Central memory CD8-positive, alpha-beta T cell (primary cell): ENCODE measurements at regions not wholly inside any gene's neighbourhood (a gene's known extent, or its start where the extent isn't known, plus 50 kb on each side); places are given as distances from the start of the nearest gene placed in this dataset.

ENCODE experiments used
- ATAC-seq: fragments of 150-1000 bp; cut with Tn5 transposase; replicated peaks from 2 replicates; pipeline ENCODE4 v1.10.0; 2022; ENCODE audit warnings: mild to moderate bottlenecking, moderate FRiP score, moderate number of reproducible peaks; ENCODE audit not compliant: poor library complexity, severe bottlenecking; ENCODE audit errors: extremely low read depth
- DNase-seq, 2 donors: peaks; one replicate each; pipeline ENCODE4 v3.0.0; 2021; ENCODE audit warnings: low spot score in 2 of 2
- H3K27ac Mint-ChIP-seq: one replicate; pipeline ENCODE4 v1.8.0; 2022; ENCODE audit warnings: low read depth, mild to moderate bottlenecking, moderate library complexity, mixed read lengths
- H3K27me3 Mint-ChIP-seq: one replicate; pipeline ENCODE4 v1.8.0; 2022; ENCODE audit warnings: mixed read lengths
- H3K36me3 Mint-ChIP-seq: one replicate; pipeline ENCODE4 v1.8.0; 2022; ENCODE audit warnings: mild to moderate bottlenecking, moderate library complexity, mixed read lengths; ENCODE audit not compliant: insufficient read depth
- H3K4me1 Mint-ChIP-seq: one replicate; pipeline ENCODE4 v1.8.0; 2022; ENCODE audit warnings: mixed read lengths
- H3K4me3 Mint-ChIP-seq: one replicate; pipeline ENCODE4 v1.8.0; 2022; ENCODE audit warnings: mild to moderate bottlenecking, moderate library complexity, mixed read lengths
- H3K9me3 Mint-ChIP-seq: one replicate; pipeline ENCODE4 v1.8.0; 2022; ENCODE audit warnings: mixed read lengths

- H3K36me3 Mint-ChIP-seq = no peaks in the 10 kb centered on the region
- H3K4me3 Mint-ChIP-seq = no peak overlapping the region
- no peak for ATAC-seq
- H3K4me1 Mint-ChIP-seq = no peaks in the 10 kb centered on the region
- no peak overlapping the region for H3K27ac Mint-ChIP-seq
- H3K9me3 Mint-ChIP-seq = no peaks in the 10 kb centered on the region
- no peak for DNase-seq
- peaks cover 3% of the 10 kb centered on the region for H3K27me3 Mint-ChIP-seq
Measured at GRCh38 chr6:14316651-14317386, 199.2 kb downstream of the CD83 start.

- H3K9me3 Mint-ChIP-seq = no peaks in the 10 kb centered on the region
- H3K4me1 Mint-ChIP-seq = no peaks in the 10 kb centered on the region
- no peak overlapping the region for H3K27ac Mint-ChIP-seq
- H3K36me3 Mint-ChIP-seq = no peaks in the 10 kb centered on the region
- H3K27me3 Mint-ChIP-seq = peaks cover 10% of the 10 kb centered on the region
- ATAC-seq = no peak
- no peak for DNase-seq
- H3K4me3 Mint-ChIP-seq = no peak overlapping the region
Measured at GRCh38 chr6:14317387-14317970, 199.9 kb downstream of the CD83 start.

DNA sequence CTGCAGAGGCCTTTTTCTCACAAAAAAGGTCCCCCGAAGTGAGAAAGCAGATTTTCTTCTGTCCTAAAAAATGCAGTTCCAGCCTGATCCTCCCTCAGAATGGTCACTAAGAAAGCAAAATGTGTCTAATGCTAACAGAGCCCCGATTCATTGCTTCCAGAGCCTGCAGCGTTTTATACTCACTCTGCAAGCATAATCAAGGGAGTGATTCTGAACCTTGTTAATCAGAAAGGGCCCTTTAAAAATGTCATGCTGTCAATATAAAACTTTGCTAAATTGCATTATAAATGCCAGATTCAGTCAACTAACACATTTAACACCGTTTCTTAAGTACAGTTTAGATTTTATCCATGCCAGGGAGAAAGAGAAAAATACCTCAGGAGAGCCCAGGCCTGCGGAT, 202.8 kb downstream of the CD83 start:
- no peak for DNase-seq
- Mint-ChIP-seq H3K27ac (no peak overlapping the region), H3K4me3 (no peak overlapping the region), H3K4me1 (no peaks in the 10 kb centered on the region), H3K27me3 (peaks cover 17% of the 10 kb centered on the region), H3K9me3 (no peaks in the 10 kb centered on the region), H3K36me3 (no peaks in the 10 kb centered on the region)
- ATAC-seq = no peak

DNA sequence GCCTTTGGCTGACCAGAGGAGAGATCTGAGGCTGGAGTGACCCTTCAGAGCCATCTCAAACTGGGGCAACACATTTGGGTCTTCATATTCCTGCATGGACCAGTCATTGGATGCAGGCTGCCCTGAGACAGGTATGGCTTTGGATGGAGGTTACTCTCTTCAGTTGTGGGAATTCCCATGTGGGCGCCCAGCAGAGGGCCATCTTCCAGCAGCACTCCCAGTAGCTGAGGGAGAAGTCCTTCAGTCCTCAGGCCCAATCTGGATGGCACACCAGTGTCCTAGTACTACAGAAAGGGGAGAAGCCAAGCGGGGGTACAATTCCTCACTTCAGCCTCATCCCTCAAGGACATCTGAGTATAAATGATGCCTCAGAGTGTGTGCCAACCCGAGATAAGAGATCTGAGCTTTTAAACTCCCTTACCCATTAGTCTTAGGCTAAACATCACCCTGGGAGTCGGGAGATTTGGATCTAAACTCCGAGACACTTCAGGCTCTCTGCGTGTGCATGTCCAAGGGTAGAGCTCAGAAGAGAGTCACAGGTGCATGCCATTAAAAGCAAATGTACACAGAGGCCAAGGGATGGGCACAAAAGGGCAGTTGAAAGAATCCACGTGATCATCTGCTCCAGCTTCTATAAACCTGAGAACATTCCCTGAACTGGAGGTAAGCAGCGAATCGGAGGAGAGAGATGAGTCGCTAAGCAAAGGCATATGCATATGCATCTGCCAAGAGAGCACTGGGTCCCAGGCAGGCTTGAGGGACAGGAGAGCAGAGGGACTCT, 204.6 kb downstream of the CD83 start:
- Mint-ChIP-seq H3K36me3 (no peaks in the 10 kb centered on the region), H3K4me3 (no peak overlapping the region), H3K4me1 (no peaks in the 10 kb centered on the region), H3K9me3 (no peaks in the 10 kb centered on the region), H3K27ac (no peak overlapping the region), H3K27me3 (peaks cover 17% of the 10 kb centered on the region)
- no peak for ATAC-seq
- DNase-seq = no peak

DNA sequence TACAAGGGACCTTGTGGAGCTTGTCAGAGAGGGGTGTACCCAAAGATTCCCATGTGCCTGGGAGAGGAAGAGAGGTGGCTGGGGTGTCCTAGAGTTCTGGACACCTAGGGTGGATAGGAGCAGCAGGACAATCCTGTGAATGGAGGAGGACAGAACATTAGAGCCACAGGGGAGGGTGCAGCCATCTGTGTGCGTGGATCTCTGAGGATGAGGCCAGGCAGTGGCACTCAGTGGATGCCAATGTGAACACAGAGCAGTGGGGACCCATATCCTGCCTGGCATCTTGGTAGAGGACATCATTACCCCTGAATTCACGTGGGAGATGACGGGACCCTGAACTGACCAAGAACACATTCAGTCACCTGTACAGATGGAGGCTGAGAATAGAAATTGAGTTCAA, 205.3 kb downstream of the CD83 start:
- H3K27me3 Mint-ChIP-seq = peaks cover 17% of the 10 kb centered on the region
- no peaks in the 10 kb centered on the region for H3K36me3 Mint-ChIP-seq
- H3K9me3 Mint-ChIP-seq = no peaks in the 10 kb centered on the region
- H3K27ac Mint-ChIP-seq = no peak overlapping the region
- DNase-seq (no peak), ATAC-seq (no peak)
- no peaks in the 10 kb centered on the region for H3K4me1 Mint-ChIP-seq
- no peak overlapping the region for H3K4me3 Mint-ChIP-seq

DNA sequence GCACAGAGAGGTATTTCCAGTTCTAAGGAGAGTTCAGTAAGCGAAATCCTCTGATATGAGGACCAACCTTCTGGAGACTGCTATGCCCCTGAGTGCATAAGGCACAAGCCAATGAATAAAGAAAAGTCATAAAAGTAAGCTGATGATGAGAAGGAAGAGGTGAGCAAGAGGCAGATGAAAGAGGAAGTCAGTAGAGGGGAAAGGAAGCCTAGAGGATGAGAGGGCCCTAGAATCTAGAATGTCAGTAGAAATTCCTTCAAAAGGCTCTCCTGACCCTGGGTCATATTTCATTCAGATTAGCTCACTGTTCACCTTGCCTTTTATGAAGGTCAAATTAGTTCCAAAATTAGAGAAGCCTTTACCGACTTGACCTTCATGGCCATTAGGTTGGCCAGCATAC, 209.2 kb downstream of the CD83 start:
- Mint-ChIP-seq H3K9me3 (no peaks in the 10 kb centered on the region), H3K4me3 (no peak overlapping the region), H3K36me3 (no peaks in the 10 kb centered on the region), H3K4me1 (peaks cover under 1% of the 10 kb centered on the region), H3K27ac (no peak overlapping the region), H3K27me3 (peaks cover 17% of the 10 kb centered on the region)
- ATAC-seq (no peak), DNase-seq (no peak)

- no peak for DNase-seq
- Mint-ChIP-seq H3K9me3 (no peaks in the 10 kb centered on the region), H3K27ac (no peak overlapping the region), H3K4me1 (peaks cover 5% of the 10 kb centered on the region), H3K27me3 (peaks cover 10% of the 10 kb centered on the region), H3K4me3 (no peak overlapping the region), H3K36me3 (no peaks in the 10 kb centered on the region)
- ATAC-seq = no peak
Measured at GRCh38 chr6:14328163-14328562, 210.6 kb downstream of the CD83 start.

GRCh38 chr6:14333556-14334305, 216.2 kb downstream of the CD83 start:
- H3K4me3 Mint-ChIP-seq = no peak overlapping the region
- H3K27me3 Mint-ChIP-seq = peaks cover 9% of the 10 kb centered on the region
- no peak overlapping the region for H3K27ac Mint-ChIP-seq
- peaks cover 5% of the 10 kb centered on the region for H3K4me1 Mint-ChIP-seq
- no peaks in the 10 kb centered on the region for H3K36me3 Mint-ChIP-seq
- ATAC-seq = no peak
- H3K9me3 Mint-ChIP-seq = no peaks in the 10 kb centered on the region
- no peak for DNase-seq

GRCh38 chr6:14335071-14335470, 217.5 kb downstream of the CD83 start:
- Mint-ChIP-seq H3K9me3 (no peaks in the 10 kb centered on the region), H3K36me3 (no peaks in the 10 kb centered on the region), H3K4me1 (peaks cover 5% of the 10 kb centered on the region), H3K27ac (no peak overlapping the region), H3K27me3 (peaks cover 9% of the 10 kb centered on the region), H3K4me3 (no peak overlapping the region)
- no peak for DNase-seq
- no peak for ATAC-seq

GRCh38 chr6:14337152-14337551, 219.6 kb downstream of the CD83 start:
- no peak overlapping the region for H3K27ac Mint-ChIP-seq
- no peaks in the 10 kb centered on the region for H3K9me3 Mint-ChIP-seq
- no peak for ATAC-seq
- H3K4me1 Mint-ChIP-seq = peaks cover under 1% of the 10 kb centered on the region
- peaks cover 3% of the 10 kb centered on the region for H3K27me3 Mint-ChIP-seq
- no peaks in the 10 kb centered on the region for H3K36me3 Mint-ChIP-seq
- H3K4me3 Mint-ChIP-seq = no peak overlapping the region
- DNase-seq = no peak

DNA sequence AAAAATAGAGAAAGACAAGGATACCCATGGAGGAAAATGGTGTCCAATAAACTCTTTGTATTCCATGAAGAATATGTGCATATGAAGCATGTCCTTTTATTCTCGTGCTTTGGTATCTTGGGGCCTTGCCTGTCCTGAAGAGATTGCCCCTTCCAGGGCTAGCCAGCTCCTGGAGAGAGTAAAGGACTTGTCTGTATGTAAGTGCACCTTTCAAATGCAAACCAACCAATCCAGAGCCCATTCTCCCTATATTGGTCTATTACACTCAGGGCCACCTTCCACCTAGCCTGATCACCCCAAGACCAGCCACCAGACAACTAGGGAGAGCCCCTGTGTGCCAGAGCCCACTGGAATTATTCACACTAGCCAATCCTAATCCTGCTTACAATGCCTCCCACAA, 221.6 kb downstream of the CD83 start:
- ATAC-seq (no peak), DNase-seq (no peak)
- Mint-ChIP-seq H3K9me3 (no peaks in the 10 kb centered on the region), H3K27me3 (no peaks in the 10 kb centered on the region), H3K27ac (no peak overlapping the region), H3K4me3 (no peak overlapping the region), H3K36me3 (no peaks in the 10 kb centered on the region), H3K4me1 (no peaks in the 10 kb centered on the region)

DNA sequence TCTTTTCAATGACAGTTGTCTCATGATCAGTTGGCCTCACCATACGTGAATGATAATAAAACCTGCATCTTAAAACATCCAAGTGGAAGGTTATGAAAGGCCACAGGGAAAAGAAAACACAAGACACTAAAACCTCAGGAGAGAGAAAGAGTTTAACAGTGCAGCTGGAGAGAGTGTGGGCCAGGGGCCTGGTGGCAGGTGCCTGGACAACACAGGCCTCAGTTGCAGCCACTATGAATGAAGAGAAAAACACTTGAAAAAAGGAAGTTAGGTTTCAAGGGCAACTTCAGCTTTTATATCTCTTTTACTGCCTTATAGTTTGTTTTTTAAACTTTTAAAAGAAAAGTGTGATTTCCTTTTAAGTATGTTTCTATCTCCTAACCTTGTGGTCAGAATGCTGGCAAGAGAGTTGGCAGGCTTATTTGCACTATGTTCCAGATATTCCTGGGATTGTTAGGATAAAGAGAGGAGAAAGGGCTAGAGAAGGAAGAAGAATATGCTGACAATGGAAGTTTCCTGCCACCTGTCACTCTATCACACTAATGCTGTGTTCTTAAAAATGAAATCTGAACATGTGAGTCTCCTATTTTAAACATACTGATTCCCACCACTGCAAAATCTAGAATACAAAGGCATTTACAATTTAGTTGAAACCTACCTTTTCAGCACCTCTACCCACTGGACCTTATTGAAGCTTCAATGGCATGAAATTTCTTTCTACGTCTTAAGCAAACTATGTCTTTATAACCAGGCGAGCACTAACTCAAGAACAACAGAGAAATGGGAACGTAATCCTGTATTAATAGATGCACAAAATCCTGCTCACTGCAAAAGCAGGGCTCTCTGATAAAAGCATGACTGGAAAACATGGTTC, 222.4 kb downstream of the CD83 start:
- Mint-ChIP-seq H3K4me3 (no peak overlapping the region), H3K27me3 (no peaks in the 10 kb centered on the region), H3K4me1 (no peaks in the 10 kb centered on the region), H3K27ac (no peak overlapping the region), H3K9me3 (no peaks in the 10 kb centered on the region), H3K36me3 (no peaks in the 10 kb centered on the region)
- no peak for DNase-seq
- no peak for ATAC-seq
